HCT116 (cell line): ENCODE measurements at regions not wholly inside any gene's neighbourhood (a gene's known extent, or its start where the extent isn't known, plus 50 kb on each side); places are given as distances from the start of the nearest gene placed in this dataset.

Source experiments
- ATAC-seq: fragments of 200-7000 bp; cut with Tn5 transposase; 2 replicates; pipeline ENCODE4 v1.9.1; 2020; ENCODE audit warnings: mild to moderate bottlenecking, moderate library complexity
- BruUV-seq: library from RNA; stranded (reverse); fragments of 400-500 nt; replicated peaks from 2 replicates; lab custom pipeline; 2021; lab: Mats Ljungman, UMichigan
- CTCF ChIA-PET: fragments of 300-600 bp; sonication (Branson Sonifier 250); formaldehyde crosslinking; loops from one replicate; lab custom pipeline; 2021; ENCODE audit warnings: antibody characterized with exemption; lab: Charles Lee
- POLR2A ChIA-PET: fragments of 300-600, 350-600 bp; sonication (Branson Sonifier 250); formaldehyde crosslinking; loops from one replicate; lab custom pipeline; 2021; ENCODE audit warnings: antibody characterized with exemption; lab: Charles Lee
- RAD21 ChIA-PET, 2 experiments: fragments of 300-600 bp; sonication (Branson Sonifier 250); formaldehyde crosslinking; loops; one replicate each; lab custom pipeline; 2023; ENCODE audit warnings: low total read pairs in 2 of 2; ENCODE audit not compliant: uncharacterized antibody in 2 of 2, unreplicated experiment in 2 of 2, low non-redundant PET in 1 of 2; lab: Charles Lee
- DNase-seq: peaks from one replicate; pipeline ENCODE4 v3.0.0-alpha.2; 2010; ENCODE audit warnings: low read depth, low spot score
- H2AFZ ChIP-seq: fragments of 200-600 bp; shearing (Covaris generic), sonication (generic); 2 replicates; pipeline ENCODE4 v1.6.1; 2017; ENCODE audit warnings: low read depth, mixed run types, mixed read lengths, antibody characterized with exemption, low read length; ENCODE audit not compliant: poor library complexity, severe bottlenecking
- H3K27ac ChIP-seq: 2 replicates; pipeline ENCODE4 v1.5.1; 2012; ENCODE audit warnings: low read depth, low read length
- H3K27me3 ChIP-seq: fragments of 200-600 bp; sonication (generic); 2 replicates; pipeline ENCODE4 v1.6.1; 2016; ENCODE audit warnings: mixed run types, low read length, mixed read lengths; ENCODE audit not compliant: insufficient read depth
- H3K36me3 ChIP-seq, 2 experiments: fragments of 200-500 bp in 1 of 2; fragments of 200-600 bp in 1 of 2; sonication (Bioruptor generic) in 1 of 2; sonication (generic) in 1 of 2; 2 replicates each; pipeline versions ENCODE4 v1.5.1 to v1.6.1; 2014 to 2016; ENCODE audit warnings: low read length in 2 of 2, inconsistent platforms in 1 of 2, mixed read lengths in 1 of 2, mixed run types in 1 of 2; ENCODE audit not compliant: insufficient read depth in 2 of 2, control insufficient read depth in 1 of 2
- H3K4me1 ChIP-seq, 2 experiments: fragments of 200-600 bp in 1 of 2; sonication (generic) in 1 of 2; 2 replicates each; pipeline versions ENCODE4 v1.5.1 to v1.6.1; 2012 to 2017; ENCODE audit warnings: low read length in 2 of 2, inconsistent platforms in 1 of 2, mild to moderate bottlenecking in 1 of 2, mixed read lengths in 1 of 2, mixed run types in 1 of 2, moderate library complexity in 1 of 2; ENCODE audit not compliant: insufficient read depth in 2 of 2, control insufficient read depth in 1 of 2
- H3K4me2 ChIP-seq: fragments of 200-600 bp; sonication (generic); 2 replicates; pipeline ENCODE4 v1.6.1; 2017; ENCODE audit warnings: mixed run types, low read length, mixed read lengths
- H3K4me3 ChIP-seq, 2 experiments: fragments of 200-600 bp in 1 of 2; sonication (generic) in 1 of 2; replicated peaks in 1 of 2; 2 replicates each; pipeline ENCODE4 v1.5.1; 2011 to 2016; ENCODE audit warnings: low read length in 2 of 2, control low read depth in 1 of 2, low read depth in 1 of 2, mild to moderate bottlenecking in 1 of 2, mixed read lengths in 1 of 2, mixed run types in 1 of 2
- H3K79me2 ChIP-seq: fragments of 200-600 bp; sonication (generic); 2 replicates; pipeline ENCODE4 v1.6.1; 2017; ENCODE audit warnings: mild to moderate bottlenecking, mixed run types, low read length, moderate library complexity, mixed read lengths; ENCODE audit not compliant: insufficient read depth
- H3K9ac ChIP-seq: fragments of 200-600 bp; sonication (generic); 2 replicates; pipeline ENCODE4 v1.6.1; 2016; ENCODE audit warnings: low read length, mixed read lengths
- H3K9me2 ChIP-seq: fragments of 200-600 bp; sonication (generic), shearing (Covaris generic); 2 replicates; pipeline ENCODE4 v1.6.1; 2017; ENCODE audit warnings: mixed run types, mild to moderate bottlenecking, moderate library complexity; ENCODE audit not compliant: insufficient read depth
- H3K9me3 ChIP-seq, 2 experiments: fragments of 200-500 bp in 1 of 2; fragments of 200-600 bp in 1 of 2; sonication (Bioruptor generic) in 1 of 2; sonication (generic) in 1 of 2; 2 replicates each; pipeline ENCODE4 v1.6.1; 2014 to 2017; ENCODE audit warnings: low read length in 2 of 2, mixed read lengths in 2 of 2, inconsistent platforms in 1 of 2, low read depth in 1 of 2, mild to moderate bottlenecking in 1 of 2, mixed run types in 1 of 2, moderate library complexity in 1 of 2; ENCODE audit not compliant: control insufficient read depth in 1 of 2, insufficient read depth in 1 of 2
- H4K20me1 ChIP-seq: fragments of 200-600 bp; sonication (generic), shearing (Covaris generic); 2 replicates; pipeline ENCODE4 v1.6.1; 2017; ENCODE audit warnings: mixed run types, mild to moderate bottlenecking, moderate library complexity; ENCODE audit not compliant: insufficient read depth
- CEBPB ChIP-seq: IDR thresholded peaks from 2 replicates; pipeline ENCODE4 v1.6.1; 2012; ENCODE audit warnings: low read depth
- CTCF ChIP-seq, 3 experiments: fragments of 200-600 bp in 1 of 3; sonication (generic) in 1 of 3; IDR thresholded peaks in 2 of 3; conservative IDR thresholded peaks in 1 of 3; 2 replicates each; pipeline ENCODE4 v1.5.1; 2012 to 2017; ENCODE audit warnings: low read depth in 2 of 3, low read length in 2 of 3, antibody characterized with exemption in 1 of 3, borderline replicate concordance in 1 of 3, control low read depth in 1 of 3, mild to moderate bottlenecking in 1 of 3, mixed read lengths in 1 of 3, mixed run types in 1 of 3, moderate library complexity in 1 of 3; ENCODE audit not compliant: insufficient read depth in 1 of 3
- EGR1 ChIP-seq: IDR thresholded peaks from 2 replicates; pipeline ENCODE4 v1.6.1; 2012; ENCODE audit warnings: low read depth
- ELF1 ChIP-seq: IDR thresholded peaks from 2 replicates; pipeline ENCODE4 v1.6.1; 2012; ENCODE audit warnings: low read depth, borderline replicate concordance
- FOSL1 ChIP-seq: IDR thresholded peaks from 2 replicates; pipeline ENCODE4 v1.6.1; 2012; ENCODE audit warnings: low read depth
- JUND ChIP-seq: IDR thresholded peaks from 2 replicates; pipeline ENCODE4 v1.6.1; 2012
- POLR2A ChIP-seq: IDR thresholded peaks from 2 replicates; pipeline ENCODE4 v1.7.0; 2011; ENCODE audit warnings: borderline replicate concordance; ENCODE audit not compliant: insufficient read depth, insufficient read length; ENCODE audit errors: extremely low read depth
- POLR2AphosphoS5 ChIP-seq: IDR thresholded peaks from 2 replicates; pipeline ENCODE4 v1.6.1; 2011; ENCODE audit warnings: mild to moderate bottlenecking, low read depth, low read length, moderate library complexity
- REST ChIP-seq: IDR thresholded peaks from 2 replicates; pipeline ENCODE4 v1.6.1; 2012; ENCODE audit warnings: low read depth
- SIN3A ChIP-seq: IDR thresholded peaks from 2 replicates; pipeline ENCODE4 v1.6.1; 2012; ENCODE audit warnings: low read depth
- SP1 ChIP-seq: IDR thresholded peaks from 2 replicates; pipeline ENCODE4 v1.6.1; 2012; ENCODE audit warnings: low read depth
- TCF7L2 ChIP-seq: IDR thresholded peaks from 2 replicates; pipeline ENCODE4 v1.7.0; 2011; ENCODE audit warnings: borderline replicate concordance, inconsistent platforms; ENCODE audit not compliant: insufficient read depth, insufficient read length; ENCODE audit errors: extremely low read depth
- YY1 ChIP-seq: IDR thresholded peaks from 2 replicates; pipeline ENCODE4 v1.6.1; 2011; ENCODE audit warnings: low read length, low read depth, moderate library complexity, mild to moderate bottlenecking; ENCODE audit not compliant: insufficient replicate concordance; ENCODE audit errors: extremely low read depth
- ZFX ChIP-seq: fragments of 450-650 bp; IDR thresholded peaks from 2 replicates; pipeline ENCODE4 v1.6.1; 2017
- ZNF274 ChIP-seq: fragments of 200-500 bp; sonication (Bioruptor generic); IDR thresholded peaks from 2 replicates; pipeline ENCODE4 v1.6.1; 2014; ENCODE audit warnings: mild to moderate bottlenecking, low read depth, low read length, inconsistent platforms
- intact Hi-C: fragments of 100-400 bp; cut with micrococcal nuclease; formaldehyde crosslinking; loops from 2 replicates; pipeline ENCODE4 v1.10.0; 2022
- TF ChIP-seq, protein P1 (sequence below): IDR thresholded peaks from 2 replicates; pipeline ENCODE4 v1.6.1; 2012

DNA sequence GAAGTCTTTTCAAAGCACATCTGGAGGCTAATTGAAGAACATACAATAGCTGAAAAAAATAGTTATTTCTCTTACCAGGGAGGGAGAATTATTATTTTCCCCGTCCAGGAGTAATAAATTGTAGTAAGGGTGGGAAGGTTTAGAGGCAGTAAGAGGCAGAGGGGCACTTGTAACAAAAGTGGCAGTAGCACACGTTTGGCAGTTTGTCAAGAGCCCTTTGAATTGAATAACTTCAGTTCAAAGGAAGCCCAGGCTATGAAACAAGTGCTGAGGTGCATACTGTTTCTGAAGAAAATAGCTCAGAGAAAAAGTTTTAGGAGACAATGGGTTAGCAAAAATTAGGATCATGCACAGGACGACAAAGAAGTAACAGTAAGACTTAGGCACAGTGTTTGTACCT lies 451.3 kb downstream of the LRRC70 start:
- no peaks in the 10 kb centered on the region for H3K4me1 ChIP-seq
- H3K79me2 ChIP-seq, result no peaks in the 10 kb centered on the region
- DNase-seq (no peak), ATAC-seq (no peak)
- H2AFZ ChIP-seq, result no peak overlapping the region
- H4K20me1 ChIP-seq, result no peaks in the 10 kb centered on the region
- TF ChIP-seq YY1 (no peak), TCF7L2 (no peak), ELF1 (no peak), EGR1 (no peak), POLR2AphosphoS5 (no peak), CTCF (IDR thresholded peaks at IDR 0.05 in 2 of 3, conservative IDR thresholded peaks at IDR 0.05 in 1 of 3; ENCODE audit: borderline replicate concordance in 1 of 3, insufficient read depth in 1 of 3, low read depth in 2 of 3, low read length in 2 of 3) (no peak)
- TF ChIP-seq, protein P1, sequence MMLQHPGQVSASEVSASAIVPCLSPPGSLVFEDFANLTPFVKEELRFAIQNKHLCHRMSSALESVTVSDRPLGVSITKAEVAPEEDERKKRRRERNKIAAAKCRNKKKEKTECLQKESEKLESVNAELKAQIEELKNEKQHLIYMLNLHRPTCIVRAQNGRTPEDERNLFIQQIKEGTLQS, result no peak
- ChIA-PET CTCF (no interaction called here), POLR2A (no interaction called here), RAD21 (no interaction called here)
- no peaks in the 10 kb centered on the region for H3K9me2 ChIP-seq
- intact Hi-C loops, result no loop called here
- H3K4me2 ChIP-seq, result no peak overlapping the region
- H3K9ac ChIP-seq, result no peak overlapping the region
- H3K36me3 ChIP-seq, result no peaks in the 10 kb centered on the region
- BruUV-seq, result no TSS peak
- H3K9me3 ChIP-seq, result peaks cover 7 to 32% of the 10 kb centered on the region in 2 experiments; a peak in 2 of 4 replicates
- H3K27ac ChIP-seq, result no peak overlapping the region
- no peaks in the 10 kb centered on the region for H3K27me3 ChIP-seq
- H3K4me3 ChIP-seq, result no peak overlapping the region

GRCh38 chr5:63025679-63026078 lies 447.1 kb downstream of the LRRC70 start:
- H3K79me2 ChIP-seq, result no peaks in the 10 kb centered on the region
- intact Hi-C loops, result no loop called here
- H3K36me3 ChIP-seq, result no peaks in the 10 kb centered on the region
- H3K9ac ChIP-seq, result no peak overlapping the region
- H3K4me1 ChIP-seq, result no peaks in the 10 kb centered on the region
- H3K4me3 ChIP-seq, result no peak overlapping the region
- H3K9me3 ChIP-seq, result no peaks in the 10 kb centered on the region; a peak in 1 of 4 replicates
- no peak for DNase-seq
- H3K27me3 ChIP-seq, result no peaks in the 10 kb centered on the region
- no peak for ATAC-seq
- H4K20me1 ChIP-seq, result no peaks in the 10 kb centered on the region
- H3K9me2 ChIP-seq, result no peaks in the 10 kb centered on the region
- H3K4me2 ChIP-seq, result no peak overlapping the region
- RAD21 ChIA-PET, result no interaction called here
- H3K27ac ChIP-seq, result no peak overlapping the region
- BruUV-seq, result no TSS peak
- POLR2A ChIA-PET, result no interaction called here
- CTCF ChIA-PET, result no interaction called here
- H2AFZ ChIP-seq, result no peak overlapping the region
- no peak for TF ChIP-seq ZNF274
- no peak for TF ChIP-seq POLR2AphosphoS5
- TF ChIP-seq CEBPB, result no peak
- no peak for TF ChIP-seq SIN3A
- TF ChIP-seq SP1, result no peak
- no peak for TF ChIP-seq ZFX
- no peak for TF ChIP-seq JUND
- no peak for TF ChIP-seq ELF1
- no peak for TF ChIP-seq POLR2A
- TF ChIP-seq FOSL1, result no peak
- no peak for TF ChIP-seq REST
